Stomach (tissue), 8 donors: ENCODE measurements at regions not wholly inside any gene's neighbourhood (a gene's known extent, or its start where the extent isn't known, plus 50 kb on each side); places are given as distances from the start of the nearest gene placed in this dataset.

Experiments used
- DNase-seq, 2 donors: peaks; one replicate each; pipeline versions ENCODE4 v3.0.0 to v3.0.0-alpha.2; 2013 to 2019
- H3K27ac ChIP-seq, 5 donors: fragments of 200-600 bp in 4 of 5; sonication (generic) in 4 of 5; one replicate each; pipeline ENCODE4 v1.5.1; 2013 to 2019; ENCODE audit warnings: mild to moderate bottlenecking in 1 of 5, moderate library complexity in 1 of 5
- H3K27me3 ChIP-seq, 3 donors: fragments of 200-600 bp; sonication (generic); one replicate each; pipeline ENCODE4 v1.5.1; 2017 to 2019; ENCODE audit warnings: mixed run types in 1 of 3
- H3K36me3 ChIP-seq, 4 donors: fragments of 200-600 bp; sonication (generic); 1 replicate in 3 of 4; 2 replicates in 1 of 4; pipeline ENCODE4 v1.5.1; 2016 to 2019
- H3K4me1 ChIP-seq, 4 donors: fragments of 200-600 bp; sonication (generic); one replicate each; pipeline ENCODE4 v1.5.1; 2016 to 2019
- H3K4me3 ChIP-seq, 4 donors: fragments of 200-600 bp; sonication (generic) in 3 of 4; one replicate each; pipeline ENCODE4 v1.5.1; 2016 to 2019; ENCODE audit warnings: mild to moderate bottlenecking in 1 of 4
- H3K9me3 ChIP-seq, 4 donors: fragments of 200-600 bp; sonication (generic); one replicate each; pipeline ENCODE4 v1.5.1; 2016 to 2019
- EP300 ChIP-seq: sonication (generic); formaldehyde crosslinking; IDR thresholded peaks from one replicate; pipeline ENCODE4 v1.6.1; 2017; ENCODE audit warnings: antibody characterized with exemption
- POLR2A ChIP-seq, 4 donors: fragments of 450-650 bp; IDR thresholded peaks; one replicate each; pipeline ENCODE4 v1.6.1; 2016; ENCODE audit warnings: antibody characterized with exemption in 4 of 4, control low read depth in 2 of 4, mild to moderate bottlenecking in 1 of 4, moderate library complexity in 1 of 4
- POLR2AphosphoS5 ChIP-seq, 3 donors: sonication (generic); formaldehyde crosslinking; IDR thresholded peaks; one replicate each; pipeline ENCODE4 v1.6.1; 2016; ENCODE audit warnings: antibody characterized with exemption in 3 of 3
- WGBS, 5 donors: extraction: QIAGEN DNeasy Blood & Tissue Kit in 3 of 5; methylation state at CpG; one replicate each; pipeline versions ENCODE4 v1.1.5 to v1.1.7; 2013 to 2018; 5-methylcytosine and 5-hydroxymethylcytosine counted together
- intact Hi-C: fragments of 100-400 bp; cut with DNase I; formaldehyde crosslinking; loops from one replicate; pipeline ENCODE4 v1.15.1; 2023; ENCODE audit warnings: low total_unique reads
- TF ChIP-seq, protein P1 (sequence below), 7 experiments: fragments of 450-650 bp in 4 of 7; fragments of 200-600 bp in 3 of 7; sonication (generic) in 3 of 7; IDR thresholded peaks; one replicate each; pipeline ENCODE4 v1.5.1; 2016 to 2019; ENCODE audit warnings: antibody characterized with exemption in 7 of 7, control low read depth in 2 of 7, mild to moderate bottlenecking in 1 of 7
- donor health status: healthy with polysubstance abuse.
- donor health status: Bipolar disorder and iron deficiency.
- donor health status: healthy.

DNA sequence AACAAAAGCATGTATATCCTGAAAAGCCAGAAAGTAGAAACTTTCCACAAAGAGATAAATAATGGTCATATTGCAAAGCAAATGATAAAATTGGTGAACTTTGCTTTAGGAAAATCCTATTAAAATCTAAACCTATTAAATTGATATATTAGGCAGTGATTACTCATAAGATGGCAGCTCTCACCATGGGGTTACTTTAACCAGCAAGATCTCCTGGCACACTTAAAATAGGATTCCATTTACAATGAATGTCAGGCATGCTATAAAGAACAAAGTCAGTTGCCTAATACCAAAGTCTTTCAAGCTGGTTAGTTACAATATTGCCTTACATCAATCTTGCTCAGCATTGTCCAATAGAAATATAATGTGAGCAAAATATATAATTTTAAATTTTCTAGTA lies 816.2 kb downstream of the BCL11A start:
- TF ChIP-seq POLR2AphosphoS5 (IDR thresholded peaks at IDR 0.05), result no peak
- no peak for TF ChIP-seq EP300
- TF ChIP-seq, protein P1, sequence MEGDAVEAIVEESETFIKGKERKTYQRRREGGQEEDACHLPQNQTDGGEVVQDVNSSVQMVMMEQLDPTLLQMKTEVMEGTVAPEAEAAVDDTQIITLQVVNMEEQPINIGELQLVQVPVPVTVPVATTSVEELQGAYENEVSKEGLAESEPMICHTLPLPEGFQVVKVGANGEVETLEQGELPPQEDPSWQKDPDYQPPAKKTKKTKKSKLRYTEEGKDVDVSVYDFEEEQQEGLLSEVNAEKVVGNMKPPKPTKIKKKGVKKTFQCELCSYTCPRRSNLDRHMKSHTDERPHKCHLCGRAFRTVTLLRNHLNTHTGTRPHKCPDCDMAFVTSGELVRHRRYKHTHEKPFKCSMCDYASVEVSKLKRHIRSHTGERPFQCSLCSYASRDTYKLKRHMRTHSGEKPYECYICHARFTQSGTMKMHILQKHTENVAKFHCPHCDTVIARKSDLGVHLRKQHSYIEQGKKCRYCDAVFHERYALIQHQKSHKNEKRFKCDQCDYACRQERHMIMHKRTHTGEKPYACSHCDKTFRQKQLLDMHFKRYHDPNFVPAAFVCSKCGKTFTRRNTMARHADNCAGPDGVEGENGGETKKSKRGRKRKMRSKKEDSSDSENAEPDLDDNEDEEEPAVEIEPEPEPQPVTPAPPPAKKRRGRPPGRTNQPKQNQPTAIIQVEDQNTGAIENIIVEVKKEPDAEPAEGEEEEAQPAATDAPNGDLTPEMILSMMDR (IDR thresholded peaks at IDR 0.05), result no peak
- no peak for TF ChIP-seq POLR2A (IDR thresholded peaks at IDR 0.05)
- no peaks in the 10 kb centered on the region for H3K9me3 ChIP-seq
- H3K4me3 ChIP-seq, result no peak overlapping the region
- intact Hi-C loops, result no loop called here
- no peaks in the 10 kb centered on the region for H3K4me1 ChIP-seq
- H3K27ac ChIP-seq, result no peak overlapping the region
- H3K27me3 ChIP-seq, result no peaks in the 10 kb centered on the region
- no peaks in the 10 kb centered on the region for H3K36me3 ChIP-seq
- DNase-seq, result no peak

DNA sequence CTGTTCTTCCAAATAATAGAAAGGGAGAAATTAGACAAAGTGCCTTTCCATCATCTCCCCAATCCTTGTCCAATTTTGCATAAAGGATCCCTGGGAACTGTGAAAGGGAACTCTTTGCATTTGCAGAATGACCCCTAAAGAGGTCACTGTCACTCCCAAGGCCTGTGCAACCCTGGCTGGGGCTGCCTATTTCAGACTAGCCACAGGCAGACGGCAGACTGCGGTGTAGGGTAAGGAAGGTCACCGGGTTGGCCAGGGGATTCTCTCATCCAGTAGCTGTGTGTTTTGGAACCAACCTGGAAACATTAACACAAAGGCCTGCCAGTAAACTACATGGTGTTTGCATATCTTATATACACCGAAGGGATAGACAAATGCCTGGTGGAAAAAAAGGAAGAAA lies 818.7 kb downstream of the BCL11A start:
- Histone ChIP-seq H3K36me3 (no peaks in the 10 kb centered on the region), H3K4me3 (no peak overlapping the region), H3K27ac (no peak overlapping the region), H3K9me3 (no peaks in the 10 kb centered on the region), H3K4me1 (no peaks in the 10 kb centered on the region), H3K27me3 (no peaks in the 10 kb centered on the region)
- no peak for TF ChIP-seq POLR2AphosphoS5 (IDR thresholded peaks at IDR 0.05)
- no peak for TF ChIP-seq POLR2A (IDR thresholded peaks at IDR 0.05)
- no peak for TF ChIP-seq EP300
- TF ChIP-seq, protein P1 (IDR thresholded peaks at IDR 0.05), result no peak
- intact Hi-C loops, result no loop called here
- no peak for DNase-seq
- 31 to 50% (median 43%) methylated on average over 4 of the region's 4 CpGs for WGBS, 5 donors

- Histone ChIP-seq H3K27me3 (no peaks in the 10 kb centered on the region), H3K9me3 (no peaks in the 10 kb centered on the region), H3K4me3 (no peak overlapping the region), H3K27ac (no peak overlapping the region), H3K36me3 (no peaks in the 10 kb centered on the region), H3K4me1 (no peaks in the 10 kb centered on the region)
- no peak for DNase-seq
- intact Hi-C loops, result no loop called here
- WGBS, 5 donors, result 46 to 60% (median 60%) methylated on average over 3 of the region's 3 CpGs
- no peak for TF ChIP-seq POLR2AphosphoS5 (IDR thresholded peaks at IDR 0.05)
- TF ChIP-seq EP300, result no peak
- TF ChIP-seq POLR2A (IDR thresholded peaks at IDR 0.05), result no peak
- TF ChIP-seq, protein P1 (IDR thresholded peaks at IDR 0.05), result no peak
These were observed 819.5 kb downstream of the BCL11A start for GRCh38 chr2:59733970-59734369.

- Histone ChIP-seq H3K4me1 (no peaks in the 10 kb centered on the region), H3K27me3 (no peaks in the 10 kb centered on the region), H3K27ac (no peak overlapping the region), H3K36me3 (no peaks in the 10 kb centered on the region), H3K9me3 (no peaks in the 10 kb centered on the region), H3K4me3 (no peak overlapping the region)
- intact Hi-C loops, result no loop called here
- no peak for TF ChIP-seq POLR2AphosphoS5 (IDR thresholded peaks at IDR 0.05)
- TF ChIP-seq POLR2A (IDR thresholded peaks at IDR 0.05), result no peak
- no peak for TF ChIP-seq EP300
- TF ChIP-seq, protein P1 (IDR thresholded peaks at IDR 0.05), result no peak
- 77 to 94% (median 86%) methylated on average over 2 of the region's 2 CpGs for WGBS, 5 donors
- no peak for DNase-seq
These were observed 819.9 kb downstream of the BCL11A start for GRCh38 chr2:59733567-59733930.
